ENCODE measurements at regions not wholly inside any gene's neighbourhood (a gene's known extent, or its start where the extent isn't known, plus 50 kb on each side); places are given as distances from the start of the nearest gene placed in this dataset.
"Not testable (repeated sequence)": the region's sequence is repeated elsewhere in the genome, so short reads cannot be mapped to it uniquely, and the experiment has no call there.

DNA sequence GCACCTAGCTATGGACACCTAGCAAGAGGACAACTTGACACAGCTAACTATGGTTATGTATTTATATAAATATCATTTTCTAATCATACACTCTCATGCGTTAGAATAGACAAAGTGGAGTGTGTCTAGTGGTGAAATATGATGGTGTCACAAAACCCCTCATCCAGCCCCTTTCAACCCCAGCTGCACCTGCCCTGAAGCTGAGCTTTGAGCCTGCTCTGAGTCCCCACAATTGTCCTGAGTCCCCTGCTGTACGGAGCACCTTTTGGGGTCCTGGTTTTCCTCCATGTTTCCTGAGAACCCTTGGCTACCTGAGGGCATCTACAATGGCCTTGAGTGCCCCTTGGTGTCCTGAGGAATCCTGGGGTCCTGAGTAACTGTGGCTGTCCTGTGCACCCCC lies 1072.8 kb downstream of the TMEM121 start:
- peaks cover 59% of the 10 kb centered on the region for H3K9me3 Mint-ChIP-seq (ENCODE audit: unreplicated experiment)
- TF ChIP-seq, protein P1, sequence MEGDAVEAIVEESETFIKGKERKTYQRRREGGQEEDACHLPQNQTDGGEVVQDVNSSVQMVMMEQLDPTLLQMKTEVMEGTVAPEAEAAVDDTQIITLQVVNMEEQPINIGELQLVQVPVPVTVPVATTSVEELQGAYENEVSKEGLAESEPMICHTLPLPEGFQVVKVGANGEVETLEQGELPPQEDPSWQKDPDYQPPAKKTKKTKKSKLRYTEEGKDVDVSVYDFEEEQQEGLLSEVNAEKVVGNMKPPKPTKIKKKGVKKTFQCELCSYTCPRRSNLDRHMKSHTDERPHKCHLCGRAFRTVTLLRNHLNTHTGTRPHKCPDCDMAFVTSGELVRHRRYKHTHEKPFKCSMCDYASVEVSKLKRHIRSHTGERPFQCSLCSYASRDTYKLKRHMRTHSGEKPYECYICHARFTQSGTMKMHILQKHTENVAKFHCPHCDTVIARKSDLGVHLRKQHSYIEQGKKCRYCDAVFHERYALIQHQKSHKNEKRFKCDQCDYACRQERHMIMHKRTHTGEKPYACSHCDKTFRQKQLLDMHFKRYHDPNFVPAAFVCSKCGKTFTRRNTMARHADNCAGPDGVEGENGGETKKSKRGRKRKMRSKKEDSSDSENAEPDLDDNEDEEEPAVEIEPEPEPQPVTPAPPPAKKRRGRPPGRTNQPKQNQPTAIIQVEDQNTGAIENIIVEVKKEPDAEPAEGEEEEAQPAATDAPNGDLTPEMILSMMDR (IDR thresholded peaks at IDR 0.05) = no peak
- H3K27me3 Mint-ChIP-seq (ENCODE audit: unreplicated experiment) = no peaks in the 10 kb centered on the region
- DNase-seq (ENCODE audit: extremely low spot score, unreplicated experiment) = no peak
- H3K36me3 Mint-ChIP-seq (ENCODE audit: unreplicated experiment) = no peaks in the 10 kb centered on the region
- no peaks in the 10 kb centered on the region for H3K4me1 Mint-ChIP-seq (ENCODE audit: unreplicated experiment)
- H3K27ac Mint-ChIP-seq (ENCODE audit: unreplicated experiment) = no peak overlapping the region
- H3K4me3 Mint-ChIP-seq (ENCODE audit: unreplicated experiment) = no peak overlapping the region

DNA sequence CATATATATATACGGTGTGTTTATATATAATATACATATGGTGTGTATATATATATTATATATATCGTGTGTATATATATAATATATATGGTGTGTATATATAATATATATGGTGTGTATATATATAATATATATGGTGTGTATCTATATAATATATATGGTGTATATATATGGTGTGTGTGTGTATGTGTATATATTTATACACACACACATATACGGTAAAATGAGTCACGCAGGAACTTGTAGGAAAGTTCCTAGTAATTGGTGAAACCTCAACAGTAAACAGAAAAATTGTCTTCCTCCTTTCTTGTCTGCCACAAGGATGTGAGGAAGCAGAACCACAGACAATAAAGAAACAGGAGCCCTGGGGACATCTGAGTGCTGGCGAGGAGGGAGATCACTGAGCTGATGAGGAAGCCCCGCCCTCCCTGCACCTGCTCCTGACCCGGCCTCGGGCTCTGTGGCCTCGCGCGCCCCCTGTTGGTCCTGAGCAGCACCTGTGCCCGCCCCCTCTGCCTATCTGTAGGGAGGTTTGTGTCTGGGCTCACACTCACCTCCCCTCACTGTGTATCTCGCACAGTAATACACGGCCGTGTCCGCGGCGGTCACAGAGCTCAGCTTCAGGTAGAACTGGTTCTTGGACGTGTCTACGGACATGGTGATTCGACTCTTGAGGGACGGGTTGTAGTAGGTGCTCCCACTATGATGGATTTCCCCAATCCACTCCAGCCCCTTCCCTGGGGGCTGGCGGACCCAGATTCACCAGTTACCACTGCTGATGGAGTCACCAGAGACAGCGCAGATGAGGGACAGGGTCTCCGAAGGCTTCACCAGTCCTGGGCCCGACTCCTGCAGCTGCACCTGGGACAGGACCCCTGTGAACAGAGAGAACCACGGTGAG lies 1079.4 kb downstream of the TMEM121 start:
- H3K4me1 Mint-ChIP-seq (ENCODE audit: unreplicated experiment) = no peaks in the 10 kb centered on the region
- DNase-seq (ENCODE audit: extremely low spot score, unreplicated experiment) = no peak
- no peaks in the 10 kb centered on the region for H3K27me3 Mint-ChIP-seq (ENCODE audit: unreplicated experiment)
- H3K36me3 Mint-ChIP-seq (ENCODE audit: unreplicated experiment) = no peaks in the 10 kb centered on the region
- no peak overlapping the region for H3K4me3 Mint-ChIP-seq (ENCODE audit: unreplicated experiment)
- H3K27ac Mint-ChIP-seq (ENCODE audit: unreplicated experiment) = no peak overlapping the region
- TF ChIP-seq, protein P1 (IDR thresholded peaks at IDR 0.05) = no peak
- peaks cover 60% of the 10 kb centered on the region for H3K9me3 Mint-ChIP-seq (ENCODE audit: unreplicated experiment)

DNA sequence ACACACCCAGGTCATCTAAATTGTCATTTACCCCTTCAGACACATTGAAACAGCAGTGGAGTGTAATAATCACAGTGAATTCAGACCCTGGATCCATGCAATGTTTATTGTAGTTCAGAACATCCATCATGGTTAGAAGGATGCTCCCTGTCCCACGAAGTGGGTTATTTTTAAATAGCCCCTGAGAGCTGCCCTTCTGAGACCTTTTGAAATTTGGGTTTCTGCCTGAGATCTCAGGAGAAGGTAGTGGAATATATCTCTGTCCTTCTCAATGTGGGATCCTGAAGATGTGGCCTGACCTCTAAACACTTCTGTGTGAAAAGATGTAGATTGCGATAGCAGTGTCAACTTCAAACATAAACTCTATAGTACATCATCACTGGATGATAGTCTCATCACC lies 1080.6 kb downstream of the TMEM121 start:
- Mint-ChIP-seq H3K27me3 (ENCODE audit: unreplicated experiment) (no peaks in the 10 kb centered on the region), H3K9me3 (ENCODE audit: unreplicated experiment) (peaks cover 57% of the 10 kb centered on the region), H3K4me1 (ENCODE audit: unreplicated experiment) (no peaks in the 10 kb centered on the region), H3K4me3 (ENCODE audit: unreplicated experiment) (no peak overlapping the region), H3K36me3 (ENCODE audit: unreplicated experiment) (no peaks in the 10 kb centered on the region), H3K27ac (ENCODE audit: unreplicated experiment) (no peak overlapping the region)
- no peak for DNase-seq (ENCODE audit: extremely low spot score, unreplicated experiment)
- TF ChIP-seq, protein P1 (IDR thresholded peaks at IDR 0.05) = no peak

DNA sequence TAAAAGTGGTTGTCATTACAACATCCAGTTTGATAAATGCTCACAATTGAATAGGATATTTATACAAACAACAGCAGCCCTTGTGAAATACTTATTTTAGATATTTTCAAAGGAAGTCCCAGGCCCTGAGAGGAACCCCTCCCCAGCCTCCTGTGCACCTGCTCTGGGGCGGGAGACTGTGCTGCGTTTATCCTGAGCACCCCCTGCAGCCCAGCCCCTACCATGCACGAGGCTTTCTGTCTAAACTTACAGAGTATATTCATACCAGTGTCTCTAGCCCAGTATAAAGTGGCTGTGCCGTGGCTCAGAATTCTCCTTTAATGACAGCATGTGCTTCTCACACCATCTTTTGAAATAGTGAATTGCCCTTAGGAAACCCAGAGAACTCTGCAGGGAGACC lies 1084.3 kb downstream of the TMEM121 start:
- Mint-ChIP-seq H3K27me3 (ENCODE audit: unreplicated experiment) (no peaks in the 10 kb centered on the region), H3K9me3 (ENCODE audit: unreplicated experiment) (peaks cover 60% of the 10 kb centered on the region), H3K4me1 (ENCODE audit: unreplicated experiment) (no peaks in the 10 kb centered on the region), H3K36me3 (ENCODE audit: unreplicated experiment) (no peaks in the 10 kb centered on the region), H3K27ac (ENCODE audit: unreplicated experiment) (no peak overlapping the region), H3K4me3 (ENCODE audit: unreplicated experiment) (no peak overlapping the region)
- TF ChIP-seq, protein P1 (IDR thresholded peaks at IDR 0.05) = no peak
- DNase-seq (ENCODE audit: extremely low spot score, unreplicated experiment) = no peak

DNA sequence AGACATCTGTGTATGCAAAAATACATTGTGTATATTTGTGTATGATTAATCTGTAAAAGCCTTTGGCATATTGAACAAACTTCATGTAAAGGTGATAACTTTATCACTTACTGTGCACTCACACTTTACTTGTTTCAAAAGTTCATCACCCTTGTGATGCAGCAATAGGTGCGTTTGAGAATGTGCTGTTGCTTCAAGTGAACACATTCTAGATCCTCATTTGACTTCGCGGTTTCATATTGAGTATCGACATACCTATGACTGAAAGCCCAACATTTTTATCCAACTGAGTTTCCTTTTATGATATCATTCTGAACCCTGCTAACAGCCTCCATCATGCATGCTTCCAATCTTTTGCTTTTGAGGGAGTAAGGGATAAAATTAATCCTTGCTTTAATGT lies 1086.9 kb downstream of the TMEM121 start:
- H3K4me1 Mint-ChIP-seq (ENCODE audit: unreplicated experiment) = no peaks in the 10 kb centered on the region
- TF ChIP-seq, protein P1 (IDR thresholded peaks at IDR 0.05) = no peak
- no peak for DNase-seq (ENCODE audit: extremely low spot score, unreplicated experiment)
- no peaks in the 10 kb centered on the region for H3K36me3 Mint-ChIP-seq (ENCODE audit: unreplicated experiment)
- H3K27me3 Mint-ChIP-seq (ENCODE audit: unreplicated experiment) = no peaks in the 10 kb centered on the region
- no peak overlapping the region for H3K27ac Mint-ChIP-seq (ENCODE audit: unreplicated experiment)
- H3K9me3 Mint-ChIP-seq (ENCODE audit: unreplicated experiment) = peaks cover 59% of the 10 kb centered on the region
- no peak overlapping the region for H3K4me3 Mint-ChIP-seq (ENCODE audit: unreplicated experiment)

DNA sequence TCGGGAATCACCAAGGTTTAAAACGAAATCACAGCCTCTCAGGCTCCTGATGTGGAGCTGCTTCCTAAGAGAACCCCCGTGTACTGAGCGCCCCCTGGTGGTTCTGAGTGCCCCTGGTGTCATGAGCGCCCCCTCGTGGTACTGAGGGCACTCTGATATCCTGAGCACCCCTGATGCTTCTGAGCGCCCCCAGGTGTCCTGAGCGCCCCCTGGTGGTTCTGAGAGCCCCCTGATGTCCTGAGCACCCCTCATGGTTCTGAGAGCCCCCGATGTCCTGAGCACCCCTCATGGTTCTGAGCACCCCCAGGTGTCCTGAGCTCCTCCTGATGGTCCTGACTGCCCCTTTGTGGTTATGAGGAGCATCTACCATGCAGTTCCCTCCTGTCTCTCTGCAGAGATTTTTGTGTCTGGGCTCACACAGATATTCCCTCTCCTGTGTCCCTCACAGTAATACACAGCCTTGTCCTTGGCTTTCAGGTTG lies 1092.1 kb downstream of the TMEM121 start:
- not testable (repeated sequence) for H3K27ac Mint-ChIP-seq (ENCODE audit: unreplicated experiment); H3K36me3 Mint-ChIP-seq (ENCODE audit: unreplicated experiment); H3K4me3 Mint-ChIP-seq (ENCODE audit: unreplicated experiment); H3K27me3 Mint-ChIP-seq (ENCODE audit: unreplicated experiment); DNase-seq (ENCODE audit: extremely low spot score, unreplicated experiment); H3K4me1 Mint-ChIP-seq (ENCODE audit: unreplicated experiment)
- H3K9me3 Mint-ChIP-seq (ENCODE audit: unreplicated experiment) = peaks cover 72% of the 10 kb centered on the region

Measured in osteocyte (in vitro differentiated cells).